Endodermal cell (in vitro differentiated cells): ENCODE measurements at regions not wholly inside any gene's neighbourhood (a gene's known extent, or its start where the extent isn't known, plus 50 kb on each side); places are given as distances from the start of the nearest gene placed in this dataset.

Experiments
- DNase-seq: peaks from one replicate; pipeline ENCODE4 v3.0.0-alpha.2; 2017
- H3K27ac ChIP-seq: 2 replicates; pipeline ENCODE4 v1.5.1; 2013; ENCODE audit warnings: mild to moderate bottlenecking, low read depth, low read length, moderate library complexity
- H3K27me3 ChIP-seq: 2 replicates; pipeline ENCODE4 v1.6.1; 2013; ENCODE audit warnings: mild to moderate bottlenecking, low read length, moderate library complexity; ENCODE audit not compliant: insufficient read depth, control insufficient read depth, poor library complexity, severe bottlenecking
- H3K36me3 ChIP-seq: 2 replicates; pipeline ENCODE4 v1.7.0; 2013; ENCODE audit warnings: mild to moderate bottlenecking, low read length, moderate library complexity; ENCODE audit not compliant: control insufficient read depth, insufficient read depth
- H3K4me1 ChIP-seq: one replicate; pipeline ENCODE4 v1.7.0; 2013; ENCODE audit warnings: low read length; ENCODE audit not compliant: control insufficient read depth, insufficient read depth
- H3K4me3 ChIP-seq: 2 replicates; pipeline ENCODE4 v1.5.1; 2013; ENCODE audit warnings: mild to moderate bottlenecking, low read length, moderate library complexity
- H3K9ac ChIP-seq: 2 replicates; pipeline ENCODE4 v1.6.1; 2013; ENCODE audit warnings: mild to moderate bottlenecking, low read length, moderate library complexity; ENCODE audit not compliant: poor library complexity, severe bottlenecking; ENCODE audit errors: extremely low read depth
- H3K9me3 ChIP-seq: 2 replicates; pipeline ENCODE4 v1.6.1; 2013; ENCODE audit warnings: mild to moderate bottlenecking, low read length, moderate library complexity; ENCODE audit not compliant: control insufficient read depth
- H3K27ac Mint-ChIP-seq: 2 replicates; pipeline ENCODE4 v1.8.0; 2020; ENCODE audit warnings: mixed read lengths
- H3K27me3 Mint-ChIP-seq: 2 replicates; pipeline ENCODE4 v1.8.0; 2021; ENCODE audit warnings: mild to moderate bottlenecking, mixed read lengths; ENCODE audit not compliant: insufficient read depth
- H3K36me3 Mint-ChIP-seq: 2 replicates; pipeline ENCODE4 v1.8.0; 2020; ENCODE audit warnings: low read depth, mixed read lengths
- H3K4me1 Mint-ChIP-seq: 2 replicates; pipeline ENCODE4 v1.8.0; 2020; ENCODE audit warnings: mixed read lengths
- H3K4me3 Mint-ChIP-seq: 2 replicates; pipeline ENCODE4 v1.8.0; 2020; ENCODE audit warnings: mild to moderate bottlenecking, moderate library complexity, mixed read lengths
- H3K9me3 Mint-ChIP-seq: 2 replicates; pipeline ENCODE4 v1.8.0; 2020; ENCODE audit warnings: mild to moderate bottlenecking, mixed read lengths
- WGBS, 2 experiments: methylation state at CpG; one replicate each; pipeline versions ENCODE4 v1.1.5 to v1.1.7; 2013; ENCODE audit warnings: missing lambda C conversion rate in 2 of 2, mixed read lengths in 1 of 2; ENCODE audit not compliant: insufficient coverage in 1 of 2, insufficient read length in 1 of 2; 5-methylcytosine and 5-hydroxymethylcytosine counted together
- TF ChIP-seq, protein P1 (sequence below): fragments of 200-600 bp; sonication (generic); conservative IDR thresholded peaks from 2 replicates; pipeline ENCODE4 v1.5.0; 2021; ENCODE audit warnings: antibody characterized with exemption, mild to moderate bottlenecking

DNA sequence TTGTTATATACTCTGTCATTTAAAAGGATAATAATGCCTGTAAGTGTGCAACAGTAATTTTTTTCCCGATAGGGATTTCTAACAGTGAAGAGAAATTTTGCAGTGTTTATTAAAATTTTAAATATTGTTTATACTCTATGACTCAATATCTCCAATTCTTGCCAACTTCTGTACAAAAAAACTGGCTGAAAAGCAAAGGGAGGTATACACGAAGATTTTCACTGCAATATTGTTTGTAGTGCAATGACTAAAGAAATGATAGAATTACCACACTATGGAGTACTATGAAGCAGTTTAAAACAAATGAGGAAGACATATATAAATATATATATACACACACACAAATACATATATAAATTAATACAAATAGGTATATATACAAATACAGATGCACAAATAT, 187.9 kb upstream of the IL15 start:
- H3K27ac ChIP-seq = no peak overlapping the region
- Mint-ChIP-seq H3K4me3 (no peak overlapping the region), H3K36me3 (no peaks in the 10 kb centered on the region), H3K27me3 (no peaks in the 10 kb centered on the region), H3K9me3 (no peaks in the 10 kb centered on the region), H3K27ac (no peak overlapping the region), H3K4me1 (no peaks in the 10 kb centered on the region)
- no peak overlapping the region for H3K4me3 ChIP-seq
- H3K4me1 ChIP-seq = no peaks in the 10 kb centered on the region
- H3K36me3 ChIP-seq = no peaks in the 10 kb centered on the region
- TF ChIP-seq, protein P1, sequence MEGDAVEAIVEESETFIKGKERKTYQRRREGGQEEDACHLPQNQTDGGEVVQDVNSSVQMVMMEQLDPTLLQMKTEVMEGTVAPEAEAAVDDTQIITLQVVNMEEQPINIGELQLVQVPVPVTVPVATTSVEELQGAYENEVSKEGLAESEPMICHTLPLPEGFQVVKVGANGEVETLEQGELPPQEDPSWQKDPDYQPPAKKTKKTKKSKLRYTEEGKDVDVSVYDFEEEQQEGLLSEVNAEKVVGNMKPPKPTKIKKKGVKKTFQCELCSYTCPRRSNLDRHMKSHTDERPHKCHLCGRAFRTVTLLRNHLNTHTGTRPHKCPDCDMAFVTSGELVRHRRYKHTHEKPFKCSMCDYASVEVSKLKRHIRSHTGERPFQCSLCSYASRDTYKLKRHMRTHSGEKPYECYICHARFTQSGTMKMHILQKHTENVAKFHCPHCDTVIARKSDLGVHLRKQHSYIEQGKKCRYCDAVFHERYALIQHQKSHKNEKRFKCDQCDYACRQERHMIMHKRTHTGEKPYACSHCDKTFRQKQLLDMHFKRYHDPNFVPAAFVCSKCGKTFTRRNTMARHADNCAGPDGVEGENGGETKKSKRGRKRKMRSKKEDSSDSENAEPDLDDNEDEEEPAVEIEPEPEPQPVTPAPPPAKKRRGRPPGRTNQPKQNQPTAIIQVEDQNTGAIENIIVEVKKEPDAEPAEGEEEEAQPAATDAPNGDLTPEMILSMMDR = no peak
- 80% methylated on average over 1 of the region's 2 CpGs; no CpG with 5 or more reads in 1 of the 2 experiments for WGBS, 2 experiments
- no peaks in the 10 kb centered on the region for H3K9me3 ChIP-seq
- DNase-seq = no peak
- H3K27me3 ChIP-seq = no peaks in the 10 kb centered on the region
- no peak overlapping the region for H3K9ac ChIP-seq

DNA sequence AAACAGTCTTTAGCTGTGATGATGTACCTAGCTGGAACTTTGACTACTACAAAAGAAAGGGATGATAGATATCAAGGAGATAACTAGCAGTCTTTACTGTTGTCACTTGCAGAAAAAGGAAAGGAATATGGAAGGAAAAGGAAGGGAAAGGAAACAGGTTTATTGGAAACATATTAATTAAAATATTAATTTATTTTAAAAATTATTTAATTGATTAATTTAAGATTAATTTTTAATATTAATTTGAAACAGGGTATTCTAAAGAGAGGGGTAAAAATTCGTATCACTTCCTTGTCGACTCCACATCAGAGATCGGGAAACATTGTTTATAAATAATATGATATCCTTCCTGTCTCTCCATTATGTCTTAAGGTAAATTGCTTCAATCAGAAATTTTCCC, 186.5 kb upstream of the IL15 start:
- no peak for DNase-seq
- no peaks in the 10 kb centered on the region for H3K27me3 ChIP-seq
- no peak overlapping the region for H3K27ac Mint-ChIP-seq
- no peaks in the 10 kb centered on the region for H3K9me3 ChIP-seq
- no peaks in the 10 kb centered on the region for H3K9me3 Mint-ChIP-seq
- H3K9ac ChIP-seq = no peak overlapping the region
- H3K27me3 Mint-ChIP-seq = no peaks in the 10 kb centered on the region
- H3K4me1 ChIP-seq = no peaks in the 10 kb centered on the region
- H3K36me3 Mint-ChIP-seq = no peaks in the 10 kb centered on the region
- no peaks in the 10 kb centered on the region for H3K4me1 Mint-ChIP-seq
- no peak overlapping the region for H3K27ac ChIP-seq
- no peak overlapping the region for H3K4me3 ChIP-seq
- WGBS, 2 experiments = no CpG with 5 or more reads among the region's 3 CpGs
- H3K4me3 Mint-ChIP-seq = no peak overlapping the region
- H3K36me3 ChIP-seq = no peaks in the 10 kb centered on the region
- TF ChIP-seq, protein P1 = no peak

- Histone ChIP-seq H3K9me3 (no peaks in the 10 kb centered on the region), H3K27ac (no peak overlapping the region), H3K4me1 (no peaks in the 10 kb centered on the region), H3K36me3 (no peaks in the 10 kb centered on the region), H3K9ac (no peak overlapping the region), H3K4me3 (no peak overlapping the region), H3K27me3 (no peaks in the 10 kb centered on the region)
- H3K4me3 Mint-ChIP-seq = no peak overlapping the region
- H3K9me3 Mint-ChIP-seq = no peaks in the 10 kb centered on the region
- no peak for DNase-seq
- no peaks in the 10 kb centered on the region for H3K27me3 Mint-ChIP-seq
- 83% methylated on average over 1 of the region's 1 CpG; no CpG with 5 or more reads in 1 of the 2 experiments for WGBS, 2 experiments
- no peak overlapping the region for H3K27ac Mint-ChIP-seq
- no peaks in the 10 kb centered on the region for H3K36me3 Mint-ChIP-seq
- H3K4me1 Mint-ChIP-seq = no peaks in the 10 kb centered on the region
- TF ChIP-seq, protein P1 = no peak
These were observed 180.7 kb upstream of the IL15 start for GRCh38 chr4:141455651-141456050.
